Liver (tissue), 8 donors: ENCODE measurements at regions not wholly inside any gene's neighbourhood (a gene's known extent, or its start where the extent isn't known, plus 50 kb on each side); places are given as distances from the start of the nearest gene placed in this dataset.

ENCODE experiments used
- DNase-seq: peaks from one replicate; pipeline ENCODE4 v3.0.0-alpha.2; 2017; ENCODE audit warnings: low spot score
- H3K27ac ChIP-seq, 2 donors: one replicate each; pipeline ENCODE4 v1.7.0; 2013; ENCODE audit warnings: inconsistent platforms in 2 of 2, low read length in 2 of 2, control low read depth in 1 of 2, low read depth in 1 of 2, mild to moderate bottlenecking in 1 of 2
- H3K27me3 ChIP-seq, 4 donors: one replicate each; pipeline versions ENCODE4 v1.6.1 to v1.7.0; 2013; ENCODE audit warnings: low read length in 3 of 4, inconsistent platforms in 1 of 4, mild to moderate bottlenecking in 1 of 4, moderate library complexity in 1 of 4; ENCODE audit not compliant: control insufficient read depth in 4 of 4, insufficient read depth in 4 of 4
- H3K36me3 ChIP-seq, 4 donors: one replicate each; pipeline versions ENCODE4 v1.6.1 to v1.7.0; 2013; ENCODE audit warnings: low read length in 3 of 4, mild to moderate bottlenecking in 3 of 4, low read depth in 1 of 4, moderate library complexity in 1 of 4; ENCODE audit not compliant: control insufficient read depth in 4 of 4, insufficient read depth in 3 of 4
- H3K4me1 ChIP-seq, 4 donors: one replicate each; pipeline versions ENCODE4 v1.6.1 to v1.7.0; 2013; ENCODE audit warnings: low read length in 3 of 4, mild to moderate bottlenecking in 3 of 4, moderate library complexity in 1 of 4; ENCODE audit not compliant: control insufficient read depth in 4 of 4, insufficient read depth in 4 of 4
- H3K4me3 ChIP-seq, 3 donors: one replicate each; pipeline versions ENCODE4 v1.6.1 to v1.7.0; 2013; ENCODE audit warnings: low read length in 3 of 3, control low read depth in 1 of 3, low read depth in 1 of 3, mild to moderate bottlenecking in 1 of 3
- H3K9ac ChIP-seq, 2 donors: one replicate each; pipeline ENCODE4 v1.7.0; 2013; ENCODE audit warnings: low read length in 2 of 2, mild to moderate bottlenecking in 2 of 2, moderate library complexity in 2 of 2, control low read depth in 1 of 2, low read depth in 1 of 2
- H3K9me3 ChIP-seq, 4 donors: one replicate each; pipeline versions ENCODE4 v1.6.1 to v1.7.0; 2013; ENCODE audit warnings: low read length in 3 of 4; ENCODE audit not compliant: control insufficient read depth in 4 of 4
- EGR1 ChIP-seq, 2 donors: IDR thresholded peaks; 2 replicates each; pipeline ENCODE4 v1.6.1; 2016 to 2018; ENCODE audit warnings: antibody characterized with exemption in 2 of 2, low read depth in 2 of 2
- FOXA1 ChIP-seq: IDR thresholded peaks from 2 replicates; pipeline ENCODE4 v1.6.1; 2016; ENCODE audit warnings: antibody characterized with exemption
- FOXA2 ChIP-seq: IDR thresholded peaks from 2 replicates; pipeline ENCODE4 v1.6.1; 2016; ENCODE audit warnings: antibody characterized with exemption
- GABPA ChIP-seq, 2 donors: IDR thresholded peaks in 1 of 2; conservative IDR thresholded peaks in 1 of 2; 2 replicates each; pipeline ENCODE4 v1.6.1; 2016; ENCODE audit warnings: antibody characterized with exemption in 2 of 2, mild to moderate bottlenecking in 1 of 2, moderate library complexity in 1 of 2
- HNF4A ChIP-seq, 2 donors: conservative IDR thresholded peaks; 2 replicates each; pipeline ENCODE4 v1.6.1; 2016; ENCODE audit warnings: antibody characterized with exemption in 2 of 2, mild to moderate bottlenecking in 2 of 2
- HNF4G ChIP-seq: IDR thresholded peaks from 2 replicates; pipeline ENCODE4 v1.6.1; 2016; ENCODE audit warnings: antibody characterized with exemption
- JUND ChIP-seq, 2 donors: IDR thresholded peaks; 2 replicates each; pipeline ENCODE4 v1.6.1; 2016; ENCODE audit warnings: antibody characterized with exemption in 2 of 2
- NR2F2 ChIP-seq: IDR thresholded peaks from 2 replicates; pipeline ENCODE4 v1.6.1; 2016; ENCODE audit warnings: antibody characterized with exemption
- RAD21 ChIP-seq, 2 donors: IDR thresholded peaks; 2 replicates each; pipeline ENCODE4 v1.6.1; 2016; ENCODE audit warnings: antibody characterized with exemption in 2 of 2, mild to moderate bottlenecking in 2 of 2
- SP1 ChIP-seq: IDR thresholded peaks from 2 replicates; pipeline ENCODE4 v1.6.1; 2018; ENCODE audit warnings: antibody characterized with exemption, mild to moderate bottlenecking
- TAF1 ChIP-seq: conservative IDR thresholded peaks from 2 replicates; pipeline ENCODE4 v1.6.1; 2016; ENCODE audit warnings: antibody characterized with exemption, mild to moderate bottlenecking
- YY1 ChIP-seq: IDR thresholded peaks from 2 replicates; pipeline ENCODE4 v1.6.1; 2016; ENCODE audit warnings: antibody characterized with exemption, mild to moderate bottlenecking
- WGBS: extraction: QIAGEN DNeasy Blood & Tissue Kit; methylation state at CpG from one replicate; pipeline ENCODE4 v1.1.7; 2013; 5-methylcytosine and 5-hydroxymethylcytosine counted together
- TF ChIP-seq, protein P1 (sequence below): IDR thresholded peaks from 2 replicates; pipeline ENCODE4 v1.6.1; 2016; ENCODE audit warnings: antibody characterized with exemption, mild to moderate bottlenecking
- TF ChIP-seq, protein P2 (sequence below): fragments of 150-350 bp; IDR thresholded peaks from 2 replicates; pipeline ENCODE4 v1.5.1; 2017; ENCODE audit warnings: improper control_type of control experiment, low read depth, low read length; ENCODE audit not compliant: missing input control
- TF ChIP-seq, protein P3 (sequence below): IDR thresholded peaks from 2 replicates; pipeline ENCODE4 v1.6.1; 2016; ENCODE audit warnings: antibody characterized with exemption
- TF ChIP-seq, protein P4 (sequence below): IDR thresholded peaks from 2 replicates; pipeline ENCODE4 v1.6.1; 2016; ENCODE audit warnings: antibody characterized with exemption
- TF ChIP-seq, protein P5 (sequence below): IDR thresholded peaks from 2 replicates; pipeline ENCODE4 v1.6.1; 2016; ENCODE audit warnings: antibody characterized with exemption
- donor health status: healthy.
- donor health status: healthy.
- donor health status: healthy.
- donor health status: healthy.
- donor health status: healthy.

DNA sequence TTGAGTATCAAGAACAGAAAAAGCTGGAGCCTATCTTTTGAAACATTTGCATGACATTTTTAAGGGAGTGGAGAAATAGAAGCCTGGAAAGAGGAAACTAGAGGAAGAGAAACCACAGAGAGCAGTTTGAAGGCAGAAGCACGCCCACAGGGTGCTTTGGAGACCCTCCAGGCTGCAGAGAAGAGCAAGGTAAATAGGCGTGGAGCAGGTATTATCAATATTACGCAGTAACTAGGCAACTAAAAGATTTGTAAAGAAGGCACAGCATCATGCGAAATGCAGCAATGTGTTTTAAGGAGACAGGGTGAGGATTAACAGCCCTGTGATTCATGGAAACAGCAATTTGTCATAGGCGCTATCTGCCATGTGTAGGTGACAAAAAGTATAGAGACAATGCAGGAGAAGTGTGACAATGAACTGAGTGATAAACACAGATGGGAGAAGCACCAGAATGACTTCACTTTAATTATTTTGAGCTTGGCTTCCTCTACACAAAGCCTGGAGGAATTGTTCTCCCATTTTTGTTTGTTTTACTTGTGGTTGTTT is 281.2 kb downstream of the BRINP1 start:
- peaks cover 0 to 3% (median 0%) of the 10 kb centered on the region in 4 donors for H3K27me3 ChIP-seq
- no peaks in the 10 kb centered on the region for H3K36me3 ChIP-seq
- no peak overlapping the region for H3K27ac ChIP-seq
- 63% methylated on average over 5 of the region's 5 CpGs for WGBS
- no peak overlapping the region for H3K9ac ChIP-seq
- H3K4me1 ChIP-seq = peaks cover 0 to under 1% (median 0%) of the 10 kb centered on the region in 4 donors
- TF ChIP-seq FOXA2 (no peak), GABPA (IDR thresholded peaks at IDR 0.05 in 1 of 2, conservative IDR thresholded peaks at IDR 0.05 in 1 of 2) (no peak), RAD21 (IDR thresholded peaks at IDR 0.05) (no peak), JUND (IDR thresholded peaks at IDR 0.05) (no peak), SP1 (no peak), HNF4A (conservative IDR thresholded peaks at IDR 0.05) (no peak), FOXA1 (no peak), EGR1 (IDR thresholded peaks at IDR 0.05; ENCODE audit: low read depth in 2 of 2) (no peak), TAF1 (no peak), NR2F2 (no peak)
- TF ChIP-seq, protein P1, sequence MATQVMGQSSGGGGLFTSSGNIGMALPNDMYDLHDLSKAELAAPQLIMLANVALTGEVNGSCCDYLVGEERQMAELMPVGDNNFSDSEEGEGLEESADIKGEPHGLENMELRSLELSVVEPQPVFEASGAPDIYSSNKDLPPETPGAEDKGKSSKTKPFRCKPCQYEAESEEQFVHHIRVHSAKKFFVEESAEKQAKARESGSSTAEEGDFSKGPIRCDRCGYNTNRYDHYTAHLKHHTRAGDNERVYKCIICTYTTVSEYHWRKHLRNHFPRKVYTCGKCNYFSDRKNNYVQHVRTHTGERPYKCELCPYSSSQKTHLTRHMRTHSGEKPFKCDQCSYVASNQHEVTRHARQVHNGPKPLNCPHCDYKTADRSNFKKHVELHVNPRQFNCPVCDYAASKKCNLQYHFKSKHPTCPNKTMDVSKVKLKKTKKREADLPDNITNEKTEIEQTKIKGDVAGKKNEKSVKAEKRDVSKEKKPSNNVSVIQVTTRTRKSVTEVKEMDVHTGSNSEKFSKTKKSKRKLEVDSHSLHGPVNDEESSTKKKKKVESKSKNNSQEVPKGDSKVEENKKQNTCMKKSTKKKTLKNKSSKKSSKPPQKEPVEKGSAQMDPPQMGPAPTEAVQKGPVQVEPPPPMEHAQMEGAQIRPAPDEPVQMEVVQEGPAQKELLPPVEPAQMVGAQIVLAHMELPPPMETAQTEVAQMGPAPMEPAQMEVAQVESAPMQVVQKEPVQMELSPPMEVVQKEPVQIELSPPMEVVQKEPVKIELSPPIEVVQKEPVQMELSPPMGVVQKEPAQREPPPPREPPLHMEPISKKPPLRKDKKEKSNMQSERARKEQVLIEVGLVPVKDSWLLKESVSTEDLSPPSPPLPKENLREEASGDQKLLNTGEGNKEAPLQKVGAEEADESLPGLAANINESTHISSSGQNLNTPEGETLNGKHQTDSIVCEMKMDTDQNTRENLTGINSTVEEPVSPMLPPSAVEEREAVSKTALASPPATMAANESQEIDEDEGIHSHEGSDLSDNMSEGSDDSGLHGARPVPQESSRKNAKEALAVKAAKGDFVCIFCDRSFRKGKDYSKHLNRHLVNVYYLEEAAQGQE = no peak
- TF ChIP-seq, protein P2, sequence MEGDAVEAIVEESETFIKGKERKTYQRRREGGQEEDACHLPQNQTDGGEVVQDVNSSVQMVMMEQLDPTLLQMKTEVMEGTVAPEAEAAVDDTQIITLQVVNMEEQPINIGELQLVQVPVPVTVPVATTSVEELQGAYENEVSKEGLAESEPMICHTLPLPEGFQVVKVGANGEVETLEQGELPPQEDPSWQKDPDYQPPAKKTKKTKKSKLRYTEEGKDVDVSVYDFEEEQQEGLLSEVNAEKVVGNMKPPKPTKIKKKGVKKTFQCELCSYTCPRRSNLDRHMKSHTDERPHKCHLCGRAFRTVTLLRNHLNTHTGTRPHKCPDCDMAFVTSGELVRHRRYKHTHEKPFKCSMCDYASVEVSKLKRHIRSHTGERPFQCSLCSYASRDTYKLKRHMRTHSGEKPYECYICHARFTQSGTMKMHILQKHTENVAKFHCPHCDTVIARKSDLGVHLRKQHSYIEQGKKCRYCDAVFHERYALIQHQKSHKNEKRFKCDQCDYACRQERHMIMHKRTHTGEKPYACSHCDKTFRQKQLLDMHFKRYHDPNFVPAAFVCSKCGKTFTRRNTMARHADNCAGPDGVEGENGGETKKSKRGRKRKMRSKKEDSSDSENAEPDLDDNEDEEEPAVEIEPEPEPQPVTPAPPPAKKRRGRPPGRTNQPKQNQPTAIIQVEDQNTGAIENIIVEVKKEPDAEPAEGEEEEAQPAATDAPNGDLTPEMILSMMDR = no peak
- TF ChIP-seq, protein P3, sequence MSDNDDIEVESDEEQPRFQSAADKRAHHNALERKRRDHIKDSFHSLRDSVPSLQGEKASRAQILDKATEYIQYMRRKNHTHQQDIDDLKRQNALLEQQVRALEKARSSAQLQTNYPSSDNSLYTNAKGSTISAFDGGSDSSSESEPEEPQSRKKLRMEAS = no peak
- TF ChIP-seq, protein P4, sequence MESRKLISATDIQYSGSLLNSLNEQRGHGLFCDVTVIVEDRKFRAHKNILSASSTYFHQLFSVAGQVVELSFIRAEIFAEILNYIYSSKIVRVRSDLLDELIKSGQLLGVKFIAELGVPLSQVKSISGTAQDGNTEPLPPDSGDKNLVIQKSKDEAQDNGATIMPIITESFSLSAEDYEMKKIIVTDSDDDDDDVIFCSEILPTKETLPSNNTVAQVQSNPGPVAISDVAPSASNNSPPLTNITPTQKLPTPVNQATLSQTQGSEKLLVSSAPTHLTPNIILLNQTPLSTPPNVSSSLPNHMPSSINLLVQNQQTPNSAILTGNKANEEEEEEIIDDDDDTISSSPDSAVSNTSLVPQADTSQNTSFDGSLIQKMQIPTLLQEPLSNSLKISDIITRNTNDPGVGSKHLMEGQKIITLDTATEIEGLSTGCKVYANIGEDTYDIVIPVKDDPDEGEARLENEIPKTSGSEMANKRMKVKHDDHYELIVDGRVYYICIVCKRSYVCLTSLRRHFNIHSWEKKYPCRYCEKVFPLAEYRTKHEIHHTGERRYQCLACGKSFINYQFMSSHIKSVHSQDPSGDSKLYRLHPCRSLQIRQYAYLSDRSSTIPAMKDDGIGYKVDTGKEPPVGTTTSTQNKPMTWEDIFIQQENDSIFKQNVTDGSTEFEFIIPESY = no peak
- TF ChIP-seq, protein P5, sequence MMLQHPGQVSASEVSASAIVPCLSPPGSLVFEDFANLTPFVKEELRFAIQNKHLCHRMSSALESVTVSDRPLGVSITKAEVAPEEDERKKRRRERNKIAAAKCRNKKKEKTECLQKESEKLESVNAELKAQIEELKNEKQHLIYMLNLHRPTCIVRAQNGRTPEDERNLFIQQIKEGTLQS = no peak
- DNase-seq = no peak
- H3K9me3 ChIP-seq = no peaks in the 10 kb centered on the region
- no peak overlapping the region for H3K4me3 ChIP-seq

DNA sequence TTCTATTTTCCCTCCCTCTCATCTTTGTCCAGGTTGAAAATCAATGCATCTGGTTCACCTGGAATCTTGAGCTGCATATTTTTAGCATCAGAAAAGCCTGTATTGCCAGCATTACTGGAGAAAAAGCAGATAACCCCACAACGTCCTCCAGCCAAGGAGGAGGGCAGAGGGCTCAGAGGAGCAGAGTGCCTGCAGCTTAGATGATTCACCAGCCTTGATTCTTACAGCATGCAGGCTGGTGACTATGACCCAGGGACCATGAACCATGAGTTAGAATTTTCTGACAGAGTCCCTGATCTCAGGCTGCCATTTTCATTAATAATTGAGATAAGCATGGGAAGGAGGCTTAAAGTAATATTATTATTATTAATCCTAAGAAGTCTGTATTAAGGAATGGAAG is 278.2 kb downstream of the BRINP1 start:
- WGBS = 13% methylated on average over 1 of the region's 1 CpG
- Histone ChIP-seq H3K9me3 (no peaks in the 10 kb centered on the region), H3K4me1 (peaks cover 0 to 1% (median 0%) of the 10 kb centered on the region in 4 donors), H3K27me3 (peaks cover 0 to 6% (median 0%) of the 10 kb centered on the region in 4 donors), H3K36me3 (no peaks in the 10 kb centered on the region), H3K4me3 (no peak overlapping the region), H3K27ac (no peak overlapping the region), H3K9ac (no peak overlapping the region)
- DNase-seq = no peak
- TF ChIP-seq FOXA2 (no peak), YY1 (no peak), NR2F2 (no peak), TAF1 (no peak), HNF4A (conservative IDR thresholded peaks at IDR 0.05) (no peak), SP1 (no peak), EGR1 (IDR thresholded peaks at IDR 0.05; ENCODE audit: low read depth in 2 of 2) (no peak), GABPA (IDR thresholded peaks at IDR 0.05 in 1 of 2, conservative IDR thresholded peaks at IDR 0.05 in 1 of 2) (no peak), HNF4G (no peak), JUND (IDR thresholded peaks at IDR 0.05) (no peak), FOXA1 (no peak)
- TF ChIP-seq, protein P4 = no peak
- TF ChIP-seq, protein P5 = no peak
- TF ChIP-seq, protein P2 = no peak
- TF ChIP-seq, protein P3 = no peak
